K562 (cell line): ENCODE measurements at regions not wholly inside any gene's neighbourhood (a gene's known extent, or its start where the extent isn't known, plus 50 kb on each side); places are given as distances from the start of the nearest gene placed in this dataset.

Source experiments
- C11orf30 ChIP-seq: fragments of 450-650 bp; IDR thresholded peaks from 2 replicates; pipeline ENCODE4 v1.6.1; 2016; ENCODE audit warnings: low read depth, mild to moderate bottlenecking
- CBFA2T2 ChIP-seq: fragments of 450-650 bp; conservative IDR thresholded peaks from 2 replicates; pipeline ENCODE4 v1.6.1; 2017; ENCODE audit warnings: mild to moderate bottlenecking
- DNMT1 ChIP-seq: fragments of 450-650 bp; IDR thresholded peaks from 2 replicates; pipeline ENCODE4 v1.6.1; 2016; ENCODE audit warnings: antibody characterized with exemption, mild to moderate bottlenecking
- ELK3 ChIP-seq: fragments of 450-650 bp; formaldehyde crosslinking; IDR thresholded peaks from 2 replicates; pipeline ENCODE4 v1.4.0; 2020; ENCODE audit warnings: mild to moderate bottlenecking
- EP300 ChIP-seq: IDR thresholded peaks from 2 replicates; pipeline ENCODE4 v1.6.1; 2012; ENCODE audit warnings: low read length, improper control_type of control experiment
- ETS2 ChIP-seq: IDR thresholded peaks from 2 replicates; pipeline ENCODE4 v1.6.1; 2016; ENCODE audit warnings: borderline replicate concordance, missing genetic modification characterization, mild to moderate bottlenecking, moderate library complexity, missing compliant biosample characterization; ENCODE audit not compliant: poor library complexity, severe bottlenecking
- FOXP4 ChIP-seq: sonication (generic); formaldehyde crosslinking; IDR thresholded peaks from 2 replicates; pipeline ENCODE4 v1.8.0; 2022; ENCODE audit warnings: mild to moderate bottlenecking, missing genetic modification reagents, borderline replicate concordance
- GTF2A2 ChIP-seq: IDR thresholded peaks from 2 replicates; pipeline ENCODE4 v1.6.1; 2016; ENCODE audit warnings: mild to moderate bottlenecking, missing genetic modification characterization, missing compliant biosample characterization
- HDAC2 ChIP-seq: fragments of 450-650 bp; IDR thresholded peaks from 2 replicates; pipeline ENCODE4 v1.6.1; 2016; ENCODE audit warnings: mild to moderate bottlenecking
- HNRNPLL ChIP-seq: fragments of 200-400 bp; formaldehyde crosslinking; IDR thresholded peaks from 2 replicates; pipeline ENCODE4 v1.6.1; 2017; ENCODE audit warnings: low read length, low read depth, mild to moderate bottlenecking; ENCODE audit not compliant: poor library complexity, severe bottlenecking
- MBD1 ChIP-seq: fragments of 250-450 bp; sonication (Bioruptor Pico); IDR thresholded peaks from 2 replicates; pipeline ENCODE4 v1.8.0; 2022; ENCODE audit warnings: inconsistent platforms
- RBM15 ChIP-seq: fragments of 200-400 bp; formaldehyde crosslinking; IDR thresholded peaks from 2 replicates; pipeline ENCODE4 v1.6.1; 2018; ENCODE audit warnings: mild to moderate bottlenecking, low read length, moderate library complexity; ENCODE audit not compliant: insufficient read depth
- ZC3H8 ChIP-seq: fragments of 450-650 bp; IDR thresholded peaks from 2 replicates; pipeline ENCODE4 v1.6.1; 2017
- TF ChIP-seq, protein P1 (sequence below): fragments of 250-450 bp; sonication (Bioruptor Pico); IDR thresholded peaks from 2 replicates; pipeline ENCODE4 v1.9.0; 2021; ENCODE audit warnings: mild to moderate bottlenecking, inconsistent platforms
- TF ChIP-seq, protein P2 (sequence below): fragments of 450-650 bp; IDR thresholded peaks from 2 replicates; pipeline ENCODE4 v1.6.1; 2016; ENCODE audit warnings: missing biosample characterization, missing genetic modification characterization

DNA sequence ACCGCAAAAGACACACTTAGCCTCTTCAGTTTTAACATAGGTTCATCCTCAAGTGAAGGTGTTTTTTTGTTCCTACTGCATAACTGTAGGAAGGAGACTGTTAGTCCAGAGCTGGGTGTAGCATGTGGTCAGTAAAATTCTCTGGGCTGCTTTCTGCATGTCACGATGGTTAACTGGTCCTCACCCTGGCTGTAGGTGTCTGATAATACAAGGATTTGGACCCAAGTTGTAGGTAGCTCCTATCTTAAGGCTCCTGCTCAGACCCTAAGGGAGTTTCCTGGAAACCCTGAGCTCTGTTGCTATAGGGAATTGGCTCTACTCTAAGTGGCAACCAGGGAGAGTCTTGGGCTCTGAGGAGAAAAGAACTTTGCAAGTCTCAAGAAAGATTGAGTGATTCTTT is 112.9 kb downstream of the SAMD9 start (continued):
- no peak for TF ChIP-seq FOXP4 (CRISPR knock-in tag)
- no peak for TF ChIP-seq ZC3H8
- TF ChIP-seq, protein P1, sequence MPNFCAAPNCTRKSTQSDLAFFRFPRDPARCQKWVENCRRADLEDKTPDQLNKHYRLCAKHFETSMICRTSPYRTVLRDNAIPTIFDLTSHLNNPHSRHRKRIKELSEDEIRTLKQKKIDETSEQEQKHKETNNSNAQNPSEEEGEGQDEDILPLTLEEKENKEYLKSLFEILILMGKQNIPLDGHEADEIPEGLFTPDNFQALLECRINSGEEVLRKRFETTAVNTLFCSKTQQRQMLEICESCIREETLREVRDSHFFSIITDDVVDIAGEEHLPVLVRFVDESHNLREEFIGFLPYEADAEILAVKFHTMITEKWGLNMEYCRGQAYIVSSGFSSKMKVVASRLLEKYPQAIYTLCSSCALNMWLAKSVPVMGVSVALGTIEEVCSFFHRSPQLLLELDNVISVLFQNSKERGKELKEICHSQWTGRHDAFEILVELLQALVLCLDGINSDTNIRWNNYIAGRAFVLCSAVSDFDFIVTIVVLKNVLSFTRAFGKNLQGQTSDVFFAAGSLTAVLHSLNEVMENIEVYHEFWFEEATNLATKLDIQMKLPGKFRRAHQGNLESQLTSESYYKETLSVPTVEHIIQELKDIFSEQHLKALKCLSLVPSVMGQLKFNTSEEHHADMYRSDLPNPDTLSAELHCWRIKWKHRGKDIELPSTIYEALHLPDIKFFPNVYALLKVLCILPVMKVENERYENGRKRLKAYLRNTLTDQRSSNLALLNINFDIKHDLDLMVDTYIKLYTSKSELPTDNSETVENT (CRISPR knock-in tag), result no peak
- TF ChIP-seq C11orf30, result peak; percentile 45
- TF ChIP-seq HNRNPLL, result no peak
- TF ChIP-seq, protein P2, sequence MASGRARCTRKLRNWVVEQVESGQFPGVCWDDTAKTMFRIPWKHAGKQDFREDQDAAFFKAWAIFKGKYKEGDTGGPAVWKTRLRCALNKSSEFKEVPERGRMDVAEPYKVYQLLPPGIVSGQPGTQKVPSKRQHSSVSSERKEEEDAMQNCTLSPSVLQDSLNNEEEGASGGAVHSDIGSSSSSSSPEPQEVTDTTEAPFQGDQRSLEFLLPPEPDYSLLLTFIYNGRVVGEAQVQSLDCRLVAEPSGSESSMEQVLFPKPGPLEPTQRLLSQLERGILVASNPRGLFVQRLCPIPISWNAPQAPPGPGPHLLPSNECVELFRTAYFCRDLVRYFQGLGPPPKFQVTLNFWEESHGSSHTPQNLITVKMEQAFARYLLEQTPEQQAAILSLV (tag), result no peak
- 0 out of 2 replicates have a peak, but pooled peaks have one; percentile 55 for TF ChIP-seq HDAC2
- peak; percentile 85 for TF ChIP-seq CBFA2T2
- no peak for TF ChIP-seq MBD1 (CRISPR knock-in tag)
- TF ChIP-seq ELK3 (CRISPR knock-in tag), result no peak
- no peak for TF ChIP-seq GTF2A2
- TF ChIP-seq RBM15, result no peak
- no peak for TF ChIP-seq DNMT1
- TF ChIP-seq ETS2 (tag), result no peak
- TF ChIP-seq EP300, result peak; percentile 85; the same call in 1 of the 2 replicates
